ENCODE measurements at regions not wholly inside any gene's neighbourhood (a gene's known extent, or its start where the extent isn't known, plus 50 kb on each side); places are given as distances from the start of the nearest gene placed in this dataset.

- Histone ChIP-seq H3K27ac (ENCODE audit: low read depth, low read length) (no peak overlapping the region), H3K27me3 (ENCODE audit: control insufficient read depth, low read length) (no peaks in the 10 kb centered on the region), H3K36me3 (ENCODE audit: control insufficient read depth, low read length) (no peaks in the 10 kb centered on the region), H3F3A (ENCODE audit: control insufficient read depth, insufficient read depth) (no peaks in the 10 kb centered on the region), H3K4me3 (ENCODE audit: low read length) (no peak overlapping the region), H3K4me1 (ENCODE audit: control insufficient read depth, low read length) (peaks cover 6% of the 10 kb centered on the region), H3K4me2 (ENCODE audit: low read length) (no peak overlapping the region), H3K9me2 (replicated peaks; ENCODE audit: control insufficient read depth, low read length) (no peaks in the 10 kb centered on the region), H3K79me2 (ENCODE audit: control insufficient read depth, low read length) (no peaks in the 10 kb centered on the region), H4K20me1 (ENCODE audit: control insufficient read depth, insufficient read depth, low read depth, low read length) (no peaks in the 10 kb centered on the region), H3K9me3 (ENCODE audit: control insufficient read depth, insufficient read depth, low read length) (no peaks in the 10 kb centered on the region)
- TF ChIP-seq, protein P1, sequence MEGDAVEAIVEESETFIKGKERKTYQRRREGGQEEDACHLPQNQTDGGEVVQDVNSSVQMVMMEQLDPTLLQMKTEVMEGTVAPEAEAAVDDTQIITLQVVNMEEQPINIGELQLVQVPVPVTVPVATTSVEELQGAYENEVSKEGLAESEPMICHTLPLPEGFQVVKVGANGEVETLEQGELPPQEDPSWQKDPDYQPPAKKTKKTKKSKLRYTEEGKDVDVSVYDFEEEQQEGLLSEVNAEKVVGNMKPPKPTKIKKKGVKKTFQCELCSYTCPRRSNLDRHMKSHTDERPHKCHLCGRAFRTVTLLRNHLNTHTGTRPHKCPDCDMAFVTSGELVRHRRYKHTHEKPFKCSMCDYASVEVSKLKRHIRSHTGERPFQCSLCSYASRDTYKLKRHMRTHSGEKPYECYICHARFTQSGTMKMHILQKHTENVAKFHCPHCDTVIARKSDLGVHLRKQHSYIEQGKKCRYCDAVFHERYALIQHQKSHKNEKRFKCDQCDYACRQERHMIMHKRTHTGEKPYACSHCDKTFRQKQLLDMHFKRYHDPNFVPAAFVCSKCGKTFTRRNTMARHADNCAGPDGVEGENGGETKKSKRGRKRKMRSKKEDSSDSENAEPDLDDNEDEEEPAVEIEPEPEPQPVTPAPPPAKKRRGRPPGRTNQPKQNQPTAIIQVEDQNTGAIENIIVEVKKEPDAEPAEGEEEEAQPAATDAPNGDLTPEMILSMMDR (IDR thresholded peaks at IDR 0.05; ENCODE audit: low read depth, low read length, poor library complexity, severe bottlenecking) = no peak
- TF ChIP-seq EZH2phosphoT487 (IDR thresholded peaks at IDR 0.05; ENCODE audit: borderline replicate concordance, low read length) = no peak
Measured at GRCh38 chr3:177565981-177566380, 368.7 kb upstream of the TBL1XR1 start.

- H3K4me3 ChIP-seq (ENCODE audit: low read length) = no peak overlapping the region
Measured at GRCh38 chr3:177567833-177568232, 370.6 kb upstream of the TBL1XR1 start.

DNA sequence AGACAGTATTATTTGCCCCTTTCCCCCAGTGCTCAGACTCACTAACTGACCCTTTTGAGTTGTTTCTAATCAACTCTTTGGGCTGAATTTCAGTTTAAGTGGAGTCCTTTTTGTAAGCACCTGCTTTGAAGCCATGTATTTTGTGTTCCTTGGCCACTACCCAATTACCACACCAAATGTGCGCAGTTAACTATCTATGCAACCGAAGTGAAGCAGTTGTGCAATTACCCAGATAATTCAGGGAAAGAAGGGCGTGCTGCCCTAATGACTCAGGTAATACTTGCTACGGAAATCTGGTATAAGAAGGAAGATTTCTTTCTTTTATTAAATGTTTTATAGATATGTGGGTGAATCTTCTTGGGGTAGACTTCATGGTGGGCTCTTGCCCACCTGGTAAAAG lies 371.9 kb upstream of the TBL1XR1 start:
- H3K4me3 ChIP-seq (ENCODE audit: low read length) = no peak overlapping the region
- H3K9me2 ChIP-seq (replicated peaks; ENCODE audit: control insufficient read depth, low read length) = no peaks in the 10 kb centered on the region
- H3K36me3 ChIP-seq (ENCODE audit: control insufficient read depth, low read length) = no peaks in the 10 kb centered on the region
- H3K4me1 ChIP-seq (ENCODE audit: control insufficient read depth, low read length) = peaks cover 6% of the 10 kb centered on the region
- no peaks in the 10 kb centered on the region for H3K9me3 ChIP-seq (ENCODE audit: control insufficient read depth, insufficient read depth, low read length)
- H3K79me2 ChIP-seq (ENCODE audit: control insufficient read depth, low read length) = no peaks in the 10 kb centered on the region
- no peaks in the 10 kb centered on the region for H3F3A ChIP-seq (ENCODE audit: control insufficient read depth, insufficient read depth)
- TF ChIP-seq, protein P1 (IDR thresholded peaks at IDR 0.05; ENCODE audit: low read depth, low read length, poor library complexity, severe bottlenecking) = no peak
- TF ChIP-seq EZH2phosphoT487 (IDR thresholded peaks at IDR 0.05; ENCODE audit: borderline replicate concordance, low read length) = no peak
- H4K20me1 ChIP-seq (ENCODE audit: control insufficient read depth, insufficient read depth, low read depth, low read length) = no peaks in the 10 kb centered on the region
- no peak overlapping the region for H3K4me2 ChIP-seq (ENCODE audit: low read length)
- H3K27me3 ChIP-seq (ENCODE audit: control insufficient read depth, low read length) = no peaks in the 10 kb centered on the region
- no peak overlapping the region for H3K27ac ChIP-seq (ENCODE audit: low read depth, low read length)

More at GRCh38 chr3:177567833-177568232, 370.6 kb upstream of the TBL1XR1 start:
- Histone ChIP-seq H3K4me1 (ENCODE audit: control insufficient read depth, low read length) (peaks cover 6% of the 10 kb centered on the region), H3K9me3 (ENCODE audit: control insufficient read depth, insufficient read depth, low read length) (no peaks in the 10 kb centered on the region), H3K9me2 (replicated peaks; ENCODE audit: control insufficient read depth, low read length) (no peaks in the 10 kb centered on the region), H3K79me2 (ENCODE audit: control insufficient read depth, low read length) (no peaks in the 10 kb centered on the region), H3K36me3 (ENCODE audit: control insufficient read depth, low read length) (no peaks in the 10 kb centered on the region), H3K4me2 (ENCODE audit: low read length) (no peak overlapping the region), H3F3A (ENCODE audit: control insufficient read depth, insufficient read depth) (no peaks in the 10 kb centered on the region), H3K27ac (ENCODE audit: low read depth, low read length) (no peak overlapping the region), H3K27me3 (ENCODE audit: control insufficient read depth, low read length) (no peaks in the 10 kb centered on the region), H4K20me1 (ENCODE audit: control insufficient read depth, insufficient read depth, low read depth, low read length) (no peaks in the 10 kb centered on the region)
- TF ChIP-seq, protein P1 (IDR thresholded peaks at IDR 0.05; ENCODE audit: low read depth, low read length, poor library complexity, severe bottlenecking) = no peak
- no peak for TF ChIP-seq EZH2phosphoT487 (IDR thresholded peaks at IDR 0.05; ENCODE audit: borderline replicate concordance, low read length)
